Liver (tissue), 8 donors: ENCODE measurements at regions not wholly inside any gene's neighbourhood (a gene's known extent, or its start where the extent isn't known, plus 50 kb on each side); places are given as distances from the start of the nearest gene placed in this dataset.
"Not testable (repeated sequence)": the region's sequence is repeated elsewhere in the genome, so short reads cannot be mapped to it uniquely, and the experiment has no call there.

ENCODE experiments used
- DNase-seq: peaks from one replicate; pipeline ENCODE4 v3.0.0-alpha.2; 2017; ENCODE audit warnings: low spot score
- H3K27ac ChIP-seq, 2 donors: one replicate each; pipeline ENCODE4 v1.7.0; 2013; ENCODE audit warnings: inconsistent platforms in 2 of 2, low read length in 2 of 2, control low read depth in 1 of 2, low read depth in 1 of 2, mild to moderate bottlenecking in 1 of 2
- H3K27me3 ChIP-seq, 4 donors: one replicate each; pipeline versions ENCODE4 v1.6.1 to v1.7.0; 2013; ENCODE audit warnings: low read length in 3 of 4, inconsistent platforms in 1 of 4, mild to moderate bottlenecking in 1 of 4, moderate library complexity in 1 of 4; ENCODE audit not compliant: control insufficient read depth in 4 of 4, insufficient read depth in 4 of 4
- H3K36me3 ChIP-seq, 4 donors: one replicate each; pipeline versions ENCODE4 v1.6.1 to v1.7.0; 2013; ENCODE audit warnings: low read length in 3 of 4, mild to moderate bottlenecking in 3 of 4, low read depth in 1 of 4, moderate library complexity in 1 of 4; ENCODE audit not compliant: control insufficient read depth in 4 of 4, insufficient read depth in 3 of 4
- H3K4me1 ChIP-seq, 4 donors: one replicate each; pipeline versions ENCODE4 v1.6.1 to v1.7.0; 2013; ENCODE audit warnings: low read length in 3 of 4, mild to moderate bottlenecking in 3 of 4, moderate library complexity in 1 of 4; ENCODE audit not compliant: control insufficient read depth in 4 of 4, insufficient read depth in 4 of 4
- H3K4me3 ChIP-seq, 3 donors: one replicate each; pipeline versions ENCODE4 v1.6.1 to v1.7.0; 2013; ENCODE audit warnings: low read length in 3 of 3, control low read depth in 1 of 3, low read depth in 1 of 3, mild to moderate bottlenecking in 1 of 3
- H3K9ac ChIP-seq, 2 donors: one replicate each; pipeline ENCODE4 v1.7.0; 2013; ENCODE audit warnings: low read length in 2 of 2, mild to moderate bottlenecking in 2 of 2, moderate library complexity in 2 of 2, control low read depth in 1 of 2, low read depth in 1 of 2
- H3K9me3 ChIP-seq, 4 donors: one replicate each; pipeline versions ENCODE4 v1.6.1 to v1.7.0; 2013; ENCODE audit warnings: low read length in 3 of 4; ENCODE audit not compliant: control insufficient read depth in 4 of 4
- EGR1 ChIP-seq, 2 donors: IDR thresholded peaks; 2 replicates each; pipeline ENCODE4 v1.6.1; 2016 to 2018; ENCODE audit warnings: antibody characterized with exemption in 2 of 2, low read depth in 2 of 2
- FOXA2 ChIP-seq: IDR thresholded peaks from 2 replicates; pipeline ENCODE4 v1.6.1; 2016; ENCODE audit warnings: antibody characterized with exemption
- HNF4A ChIP-seq, 2 donors: conservative IDR thresholded peaks; 2 replicates each; pipeline ENCODE4 v1.6.1; 2016; ENCODE audit warnings: antibody characterized with exemption in 2 of 2, mild to moderate bottlenecking in 2 of 2
- HNF4G ChIP-seq: IDR thresholded peaks from 2 replicates; pipeline ENCODE4 v1.6.1; 2016; ENCODE audit warnings: antibody characterized with exemption
- JUND ChIP-seq, 2 donors: IDR thresholded peaks; 2 replicates each; pipeline ENCODE4 v1.6.1; 2016; ENCODE audit warnings: antibody characterized with exemption in 2 of 2
- RAD21 ChIP-seq, 2 donors: IDR thresholded peaks; 2 replicates each; pipeline ENCODE4 v1.6.1; 2016; ENCODE audit warnings: antibody characterized with exemption in 2 of 2, mild to moderate bottlenecking in 2 of 2
- RXRA ChIP-seq, 2 donors: IDR thresholded peaks; 2 replicates each; pipeline ENCODE4 v1.6.1; 2017 to 2018; ENCODE audit warnings: antibody characterized with exemption in 2 of 2, mild to moderate bottlenecking in 1 of 2
- SP1 ChIP-seq: IDR thresholded peaks from 2 replicates; pipeline ENCODE4 v1.6.1; 2018; ENCODE audit warnings: antibody characterized with exemption, mild to moderate bottlenecking
- TAF1 ChIP-seq: conservative IDR thresholded peaks from 2 replicates; pipeline ENCODE4 v1.6.1; 2016; ENCODE audit warnings: antibody characterized with exemption, mild to moderate bottlenecking
- YY1 ChIP-seq: IDR thresholded peaks from 2 replicates; pipeline ENCODE4 v1.6.1; 2016; ENCODE audit warnings: antibody characterized with exemption, mild to moderate bottlenecking
- WGBS: extraction: QIAGEN DNeasy Blood & Tissue Kit; methylation state at CpG from one replicate; pipeline ENCODE4 v1.1.7; 2013; 5-methylcytosine and 5-hydroxymethylcytosine counted together
- TF ChIP-seq, protein P1 (sequence below): IDR thresholded peaks from 2 replicates; pipeline ENCODE4 v1.6.1; 2016; ENCODE audit warnings: antibody characterized with exemption
- TF ChIP-seq, protein P2 (sequence below): fragments of 150-350 bp; IDR thresholded peaks from 2 replicates; pipeline ENCODE4 v1.5.1; 2017; ENCODE audit warnings: improper control_type of control experiment, low read depth, low read length; ENCODE audit not compliant: missing input control
- TF ChIP-seq, protein P3 (sequence below): IDR thresholded peaks from 2 replicates; pipeline ENCODE4 v1.6.1; 2016; ENCODE audit warnings: antibody characterized with exemption, mild to moderate bottlenecking
- TF ChIP-seq, protein P4 (sequence below): IDR thresholded peaks from 2 replicates; pipeline ENCODE4 v1.6.1; 2016; ENCODE audit warnings: antibody characterized with exemption
- TF ChIP-seq, protein P5 (sequence below): IDR thresholded peaks from 2 replicates; pipeline ENCODE4 v1.6.1; 2016; ENCODE audit warnings: antibody characterized with exemption
- donor health status: healthy.
- donor health status: healthy.
- donor health status: healthy.
- donor health status: healthy.
- donor health status: healthy.

DNA sequence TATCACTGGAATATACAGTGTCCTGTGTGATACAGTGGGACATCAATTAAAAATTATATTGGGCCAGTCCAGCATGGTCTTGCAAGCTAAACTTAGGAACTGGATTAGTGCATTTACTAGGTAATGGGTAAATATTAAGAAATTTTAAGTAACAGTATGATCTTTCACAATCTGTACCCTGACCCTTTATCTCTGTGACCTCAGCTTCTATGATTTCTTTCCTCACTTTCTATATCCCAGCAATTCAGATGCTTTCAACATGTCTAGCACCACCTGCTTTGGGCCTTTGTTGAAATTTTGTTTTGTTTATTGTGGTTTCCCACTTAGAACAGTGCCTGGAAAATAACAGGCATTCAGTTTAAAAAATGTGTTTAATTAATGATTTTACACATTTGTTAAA, 2295.4 kb downstream of the ARAP2 start:
- no peak for DNase-seq
- Histone ChIP-seq H3K4me1 (peaks cover 0 to 7% (median 1%) of the 10 kb centered on the region in 4 donors), H3K36me3 (no peaks in the 10 kb centered on the region), H3K9ac (no peak overlapping the region), H3K9me3 (no peaks in the 10 kb centered on the region), H3K27me3 (no peaks in the 10 kb centered on the region), H3K4me3 (no peak overlapping the region), H3K27ac (no peak overlapping the region)
- TF ChIP-seq YY1: peak; percentile 49
- TF ChIP-seq HNF4G: no peak
- TF ChIP-seq EGR1 (IDR thresholded peaks at IDR 0.05; ENCODE audit: low read depth in 2 of 2): no peak
- TF ChIP-seq, protein P1, sequence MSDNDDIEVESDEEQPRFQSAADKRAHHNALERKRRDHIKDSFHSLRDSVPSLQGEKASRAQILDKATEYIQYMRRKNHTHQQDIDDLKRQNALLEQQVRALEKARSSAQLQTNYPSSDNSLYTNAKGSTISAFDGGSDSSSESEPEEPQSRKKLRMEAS: peak; percentile 38
- TF ChIP-seq, protein P2, sequence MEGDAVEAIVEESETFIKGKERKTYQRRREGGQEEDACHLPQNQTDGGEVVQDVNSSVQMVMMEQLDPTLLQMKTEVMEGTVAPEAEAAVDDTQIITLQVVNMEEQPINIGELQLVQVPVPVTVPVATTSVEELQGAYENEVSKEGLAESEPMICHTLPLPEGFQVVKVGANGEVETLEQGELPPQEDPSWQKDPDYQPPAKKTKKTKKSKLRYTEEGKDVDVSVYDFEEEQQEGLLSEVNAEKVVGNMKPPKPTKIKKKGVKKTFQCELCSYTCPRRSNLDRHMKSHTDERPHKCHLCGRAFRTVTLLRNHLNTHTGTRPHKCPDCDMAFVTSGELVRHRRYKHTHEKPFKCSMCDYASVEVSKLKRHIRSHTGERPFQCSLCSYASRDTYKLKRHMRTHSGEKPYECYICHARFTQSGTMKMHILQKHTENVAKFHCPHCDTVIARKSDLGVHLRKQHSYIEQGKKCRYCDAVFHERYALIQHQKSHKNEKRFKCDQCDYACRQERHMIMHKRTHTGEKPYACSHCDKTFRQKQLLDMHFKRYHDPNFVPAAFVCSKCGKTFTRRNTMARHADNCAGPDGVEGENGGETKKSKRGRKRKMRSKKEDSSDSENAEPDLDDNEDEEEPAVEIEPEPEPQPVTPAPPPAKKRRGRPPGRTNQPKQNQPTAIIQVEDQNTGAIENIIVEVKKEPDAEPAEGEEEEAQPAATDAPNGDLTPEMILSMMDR: no peak
- TF ChIP-seq HNF4A (conservative IDR thresholded peaks at IDR 0.05): peak; percentile 82 to 92
- no peak for TF ChIP-seq FOXA2
- TF ChIP-seq SP1: peak; percentile 15
- TF ChIP-seq, protein P3, sequence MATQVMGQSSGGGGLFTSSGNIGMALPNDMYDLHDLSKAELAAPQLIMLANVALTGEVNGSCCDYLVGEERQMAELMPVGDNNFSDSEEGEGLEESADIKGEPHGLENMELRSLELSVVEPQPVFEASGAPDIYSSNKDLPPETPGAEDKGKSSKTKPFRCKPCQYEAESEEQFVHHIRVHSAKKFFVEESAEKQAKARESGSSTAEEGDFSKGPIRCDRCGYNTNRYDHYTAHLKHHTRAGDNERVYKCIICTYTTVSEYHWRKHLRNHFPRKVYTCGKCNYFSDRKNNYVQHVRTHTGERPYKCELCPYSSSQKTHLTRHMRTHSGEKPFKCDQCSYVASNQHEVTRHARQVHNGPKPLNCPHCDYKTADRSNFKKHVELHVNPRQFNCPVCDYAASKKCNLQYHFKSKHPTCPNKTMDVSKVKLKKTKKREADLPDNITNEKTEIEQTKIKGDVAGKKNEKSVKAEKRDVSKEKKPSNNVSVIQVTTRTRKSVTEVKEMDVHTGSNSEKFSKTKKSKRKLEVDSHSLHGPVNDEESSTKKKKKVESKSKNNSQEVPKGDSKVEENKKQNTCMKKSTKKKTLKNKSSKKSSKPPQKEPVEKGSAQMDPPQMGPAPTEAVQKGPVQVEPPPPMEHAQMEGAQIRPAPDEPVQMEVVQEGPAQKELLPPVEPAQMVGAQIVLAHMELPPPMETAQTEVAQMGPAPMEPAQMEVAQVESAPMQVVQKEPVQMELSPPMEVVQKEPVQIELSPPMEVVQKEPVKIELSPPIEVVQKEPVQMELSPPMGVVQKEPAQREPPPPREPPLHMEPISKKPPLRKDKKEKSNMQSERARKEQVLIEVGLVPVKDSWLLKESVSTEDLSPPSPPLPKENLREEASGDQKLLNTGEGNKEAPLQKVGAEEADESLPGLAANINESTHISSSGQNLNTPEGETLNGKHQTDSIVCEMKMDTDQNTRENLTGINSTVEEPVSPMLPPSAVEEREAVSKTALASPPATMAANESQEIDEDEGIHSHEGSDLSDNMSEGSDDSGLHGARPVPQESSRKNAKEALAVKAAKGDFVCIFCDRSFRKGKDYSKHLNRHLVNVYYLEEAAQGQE: no peak
- peak in 1 of 2 donors; percentile 77 for TF ChIP-seq JUND (IDR thresholded peaks at IDR 0.05)
- peak; percentile 20 to 75 for TF ChIP-seq RXRA (IDR thresholded peaks at IDR 0.05)
- peak in 1 of 2 donors; percentile 37 for TF ChIP-seq RAD21 (IDR thresholded peaks at IDR 0.05)
- TF ChIP-seq, protein P4, sequence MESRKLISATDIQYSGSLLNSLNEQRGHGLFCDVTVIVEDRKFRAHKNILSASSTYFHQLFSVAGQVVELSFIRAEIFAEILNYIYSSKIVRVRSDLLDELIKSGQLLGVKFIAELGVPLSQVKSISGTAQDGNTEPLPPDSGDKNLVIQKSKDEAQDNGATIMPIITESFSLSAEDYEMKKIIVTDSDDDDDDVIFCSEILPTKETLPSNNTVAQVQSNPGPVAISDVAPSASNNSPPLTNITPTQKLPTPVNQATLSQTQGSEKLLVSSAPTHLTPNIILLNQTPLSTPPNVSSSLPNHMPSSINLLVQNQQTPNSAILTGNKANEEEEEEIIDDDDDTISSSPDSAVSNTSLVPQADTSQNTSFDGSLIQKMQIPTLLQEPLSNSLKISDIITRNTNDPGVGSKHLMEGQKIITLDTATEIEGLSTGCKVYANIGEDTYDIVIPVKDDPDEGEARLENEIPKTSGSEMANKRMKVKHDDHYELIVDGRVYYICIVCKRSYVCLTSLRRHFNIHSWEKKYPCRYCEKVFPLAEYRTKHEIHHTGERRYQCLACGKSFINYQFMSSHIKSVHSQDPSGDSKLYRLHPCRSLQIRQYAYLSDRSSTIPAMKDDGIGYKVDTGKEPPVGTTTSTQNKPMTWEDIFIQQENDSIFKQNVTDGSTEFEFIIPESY: no peak
- TF ChIP-seq, protein P5, sequence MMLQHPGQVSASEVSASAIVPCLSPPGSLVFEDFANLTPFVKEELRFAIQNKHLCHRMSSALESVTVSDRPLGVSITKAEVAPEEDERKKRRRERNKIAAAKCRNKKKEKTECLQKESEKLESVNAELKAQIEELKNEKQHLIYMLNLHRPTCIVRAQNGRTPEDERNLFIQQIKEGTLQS: no peak
- TF ChIP-seq TAF1: no peak

DNA sequence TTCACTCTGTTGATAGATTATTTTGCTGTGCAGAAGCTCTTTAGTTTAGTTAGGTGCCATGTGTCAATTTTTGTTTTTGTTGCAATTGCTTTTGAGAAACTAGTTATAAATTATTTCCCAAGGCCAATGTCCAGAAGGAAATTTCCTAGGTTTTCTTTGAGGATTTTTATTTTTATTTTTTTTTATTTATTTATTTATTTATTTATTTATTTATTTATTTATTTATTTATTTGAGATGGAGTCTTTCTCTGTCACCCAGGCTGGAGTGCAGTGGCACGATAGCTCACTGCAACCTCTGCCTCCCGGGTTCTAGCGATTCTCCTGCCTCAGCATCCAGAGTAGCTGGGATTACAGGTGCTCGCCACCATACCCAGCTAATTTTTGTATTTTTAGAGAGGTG, 2290.5 kb downstream of the ARAP2 start:
- H3K4me1 ChIP-seq, H3K36me3 ChIP-seq, H3K27ac ChIP-seq, H3K4me3 ChIP-seq, H3K9me3 ChIP-seq, DNase-seq, H3K9ac ChIP-seq, H3K27me3 ChIP-seq: not testable (repeated sequence)
- WGBS: 96% methylated on average over 4 of the region's 4 CpGs
